GM12874 (cell line): ENCODE measurements at regions not wholly inside any gene's neighbourhood (a gene's known extent, or its start where the extent isn't known, plus 50 kb on each side); places are given as distances from the start of the nearest gene placed in this dataset.

Experiments
- CTCF ChIP-seq: IDR thresholded peaks from 2 replicates; pipeline ENCODE4 v1.5.1; 2011; ENCODE audit warnings: low read depth, mild to moderate bottlenecking, control low read depth, low read length, moderate library complexity; ENCODE audit not compliant: insufficient read depth

GRCh38 chr10:65265451-65265954 is 1660.3 kb upstream of the LRRTM3 start:
- no peak for TF ChIP-seq CTCF

- no peak for TF ChIP-seq CTCF
Observed at GRCh38 chr10:65270969-65271368, 1654.9 kb upstream of the LRRTM3 start.

- TF ChIP-seq CTCF = no peak
Observed at GRCh38 chr10:65273115-65273514, 1652.7 kb upstream of the LRRTM3 start.

GRCh38 chr10:65275296-65275695 is 1650.5 kb upstream of the LRRTM3 start:
- no peak for TF ChIP-seq CTCF

GRCh38 chr10:65284495-65285041 is 1641.3 kb upstream of the LRRTM3 start:
- no peak for TF ChIP-seq CTCF

- TF ChIP-seq CTCF = no peak
Observed at GRCh38 chr10:65291286-65291685, 1634.5 kb upstream of the LRRTM3 start.

GRCh38 chr10:65292551-65292950 is 1633.3 kb upstream of the LRRTM3 start:
- no peak for TF ChIP-seq CTCF
